GM12891 (cell line): ENCODE measurements at regions not wholly inside any gene's neighbourhood (a gene's known extent, or its start where the extent isn't known, plus 50 kb on each side); places are given as distances from the start of the nearest gene placed in this dataset.

Source experiments
- PAX5 ChIP-seq: IDR thresholded peaks from 2 replicates; pipeline ENCODE4 v1.6.1; 2011; ENCODE audit warnings: low read length, moderate library complexity, mild to moderate bottlenecking; ENCODE audit not compliant: insufficient read depth, severe bottlenecking
- POLR2A ChIP-seq: IDR thresholded peaks from 2 replicates; pipeline ENCODE4 v1.6.1; 2011; ENCODE audit warnings: low read depth, low read length, control low read depth
- POLR2AphosphoS5 ChIP-seq: IDR thresholded peaks from 2 replicates; pipeline ENCODE4 v1.6.1; 2011; ENCODE audit warnings: low read depth, low read length, control low read depth
- POU2F2 ChIP-seq: IDR thresholded peaks from 2 replicates; pipeline ENCODE4 v1.6.1; 2011; ENCODE audit warnings: low read depth, mild to moderate bottlenecking, control low read depth, low read length, moderate library complexity
- SPI1 ChIP-seq: IDR thresholded peaks from 2 replicates; pipeline ENCODE4 v1.6.1; 2011; ENCODE audit warnings: low read depth, low read length, control low read depth
- TAF1 ChIP-seq: IDR thresholded peaks from 2 replicates; pipeline ENCODE4 v1.6.1; 2011; ENCODE audit warnings: low read depth, low read length, control low read depth

DNA sequence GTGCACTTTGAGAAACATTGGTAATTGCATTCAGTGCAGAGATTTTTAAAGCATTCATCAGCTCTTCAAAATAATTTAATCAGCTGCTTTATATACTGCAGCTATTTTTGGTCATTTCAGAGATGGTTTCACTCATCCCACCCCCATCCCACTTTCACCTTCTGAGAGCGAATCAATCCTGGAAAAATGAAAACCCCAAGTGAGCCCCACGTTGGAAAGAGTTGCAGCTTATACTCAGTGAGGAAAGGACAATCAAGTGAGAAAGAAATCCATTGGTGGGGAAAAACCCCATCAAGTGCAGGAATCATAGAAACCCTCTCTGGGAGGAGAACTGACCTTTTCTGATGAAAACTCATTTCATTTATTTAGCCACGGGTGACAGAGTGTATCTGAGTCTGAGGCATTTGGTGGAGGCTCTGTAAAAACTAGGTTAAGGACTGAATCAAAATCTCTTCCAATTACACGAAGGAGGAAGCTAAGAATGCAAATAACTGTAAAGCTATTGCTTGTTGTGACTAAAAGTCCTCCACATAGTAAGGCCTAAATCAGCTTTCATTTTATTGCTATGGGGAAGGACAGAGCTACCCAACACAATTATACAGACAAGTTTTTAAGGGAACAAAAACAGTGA lies 240.4 kb upstream of the PGRMC2 start:
- TF ChIP-seq POLR2A, result no peak
- TF ChIP-seq POLR2AphosphoS5, result no peak
- TF ChIP-seq POU2F2, result no peak
- no peak for TF ChIP-seq TAF1
- TF ChIP-seq SPI1, result no peak
- no peak for TF ChIP-seq PAX5
